BJ (cell line): ENCODE measurements at regions not wholly inside any gene's neighbourhood (a gene's known extent, or its start where the extent isn't known, plus 50 kb on each side); places are given as distances from the start of the nearest gene placed in this dataset.

Source experiments
- CTCF ChIA-PET: fragments of 350-600 bp; formaldehyde crosslinking; extraction: SDS; loops from one replicate; lab custom pipeline; 2021; ENCODE audit warnings: antibody characterized with exemption, inconsistent platforms; lab: Yijun Ruan, JAX
- POLR2A ChIA-PET: fragments of 300-600 bp; sonication (Branson Sonifier 250); formaldehyde crosslinking; extraction: SDS; loops from one replicate; lab custom pipeline; 2021; ENCODE audit warnings: antibody characterized with exemption; lab: Charles Lee
- DNase-seq: peaks from one replicate; pipeline ENCODE4 v3.0.0-alpha.2; 2011; ENCODE audit warnings: low read depth
- H3K27me3 ChIP-seq: 2 replicates; pipeline ENCODE4 v1.6.0; 2011; ENCODE audit warnings: low read length; ENCODE audit not compliant: control insufficient read depth, insufficient read depth
- H3K36me3 ChIP-seq: 2 replicates; pipeline ENCODE4 v1.5.1; 2011; ENCODE audit warnings: low read length; ENCODE audit not compliant: control insufficient read depth, insufficient read depth
- H3K4me3 ChIP-seq: 2 replicates; pipeline ENCODE4 v1.5.1; 2011; ENCODE audit warnings: low read depth, mild to moderate bottlenecking, control low read depth, low read length
- TF ChIP-seq, protein P1 (sequence below): IDR thresholded peaks from 2 replicates; pipeline ENCODE4 v1.5.1; 2011; ENCODE audit warnings: low read depth, mild to moderate bottlenecking, control low read depth, inconsistent platforms, low read length, moderate library complexity; ENCODE audit not compliant: insufficient read depth

DNA sequence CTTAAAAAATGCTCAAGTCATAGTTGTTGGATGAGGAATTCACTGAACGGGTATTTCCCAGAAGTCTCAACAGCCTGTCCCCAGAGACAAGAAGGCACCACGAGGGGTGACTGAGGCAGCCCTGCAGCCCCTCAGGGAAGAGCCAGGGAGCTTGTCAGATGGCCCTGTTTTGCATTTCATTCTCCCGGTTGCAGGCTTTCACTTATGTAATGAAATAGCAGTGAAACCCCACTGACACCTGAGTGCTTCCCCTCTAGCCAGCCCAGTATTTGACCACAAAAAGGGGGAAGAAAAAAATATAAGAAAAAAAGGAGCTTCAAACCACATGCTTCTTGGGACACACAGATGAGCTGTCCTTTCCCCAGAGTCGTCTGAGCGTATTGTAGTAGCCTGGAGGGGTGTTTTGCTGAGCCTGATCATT lies 75.3 kb upstream of the IL12B start:
- H3K36me3 ChIP-seq, result no peaks in the 10 kb centered on the region
- no peak for DNase-seq
- H3K27me3 ChIP-seq, result peaks cover 1% of the 10 kb centered on the region; the same call in 1 of the 2 replicates
- TF ChIP-seq, protein P1, sequence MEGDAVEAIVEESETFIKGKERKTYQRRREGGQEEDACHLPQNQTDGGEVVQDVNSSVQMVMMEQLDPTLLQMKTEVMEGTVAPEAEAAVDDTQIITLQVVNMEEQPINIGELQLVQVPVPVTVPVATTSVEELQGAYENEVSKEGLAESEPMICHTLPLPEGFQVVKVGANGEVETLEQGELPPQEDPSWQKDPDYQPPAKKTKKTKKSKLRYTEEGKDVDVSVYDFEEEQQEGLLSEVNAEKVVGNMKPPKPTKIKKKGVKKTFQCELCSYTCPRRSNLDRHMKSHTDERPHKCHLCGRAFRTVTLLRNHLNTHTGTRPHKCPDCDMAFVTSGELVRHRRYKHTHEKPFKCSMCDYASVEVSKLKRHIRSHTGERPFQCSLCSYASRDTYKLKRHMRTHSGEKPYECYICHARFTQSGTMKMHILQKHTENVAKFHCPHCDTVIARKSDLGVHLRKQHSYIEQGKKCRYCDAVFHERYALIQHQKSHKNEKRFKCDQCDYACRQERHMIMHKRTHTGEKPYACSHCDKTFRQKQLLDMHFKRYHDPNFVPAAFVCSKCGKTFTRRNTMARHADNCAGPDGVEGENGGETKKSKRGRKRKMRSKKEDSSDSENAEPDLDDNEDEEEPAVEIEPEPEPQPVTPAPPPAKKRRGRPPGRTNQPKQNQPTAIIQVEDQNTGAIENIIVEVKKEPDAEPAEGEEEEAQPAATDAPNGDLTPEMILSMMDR, result no peak
- POLR2A ChIA-PET, result no interaction called here
- H3K4me3 ChIP-seq, result no peak overlapping the region
- CTCF ChIA-PET, result interaction anchor here (0.6 kb wide), 1 partner anchor 623 kb away, joined by 3 read pairs; no protein-coding TSS in a partner anchor

DNA sequence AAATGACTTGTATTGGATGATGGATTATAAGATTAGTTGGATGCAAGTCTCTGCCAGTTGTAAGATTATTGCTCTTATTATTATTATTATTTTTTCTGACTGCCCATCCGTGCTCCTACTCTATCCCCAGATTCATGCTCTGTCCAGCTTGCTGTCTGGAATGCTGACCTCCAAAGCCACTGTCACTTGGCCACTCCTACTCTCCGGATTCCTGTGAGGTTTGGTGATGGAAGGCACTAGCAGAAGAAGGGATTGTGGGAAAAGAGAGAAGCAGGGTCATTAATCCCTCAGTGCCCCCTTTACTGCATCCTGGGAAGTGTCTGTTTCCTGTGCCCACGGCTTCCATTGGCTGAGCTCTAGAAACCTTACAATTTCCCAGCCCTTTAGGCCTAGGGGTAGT lies 76.3 kb upstream of the IL12B start:
- TF ChIP-seq, protein P1, result no peak
- ChIA-PET POLR2A (no interaction called here), CTCF (no interaction called here)
- Histone ChIP-seq H3K27me3 (peaks cover 1% of the 10 kb centered on the region; the same call in 1 of the 2 replicates), H3K36me3 (no peaks in the 10 kb centered on the region), H3K4me3 (no peak overlapping the region)
- DNase-seq, result no peak

GRCh38 chr5:159409801-159410200 lies 79.5 kb upstream of the IL12B start:
- H3K4me3 ChIP-seq, result no peak overlapping the region
- TF ChIP-seq, protein P1, result no peak
- no peak for DNase-seq
- no peaks in the 10 kb centered on the region for H3K36me3 ChIP-seq
- CTCF ChIA-PET, result interaction anchor here (1.4 to 3.3 kb wide), 2 partner anchors 11 to 17 kb away, joined by 3 to 9 read pairs; no protein-coding TSS in a partner anchor
- POLR2A ChIA-PET, result no interaction called here
- H3K27me3 ChIP-seq, result no peaks in the 10 kb centered on the region

DNA sequence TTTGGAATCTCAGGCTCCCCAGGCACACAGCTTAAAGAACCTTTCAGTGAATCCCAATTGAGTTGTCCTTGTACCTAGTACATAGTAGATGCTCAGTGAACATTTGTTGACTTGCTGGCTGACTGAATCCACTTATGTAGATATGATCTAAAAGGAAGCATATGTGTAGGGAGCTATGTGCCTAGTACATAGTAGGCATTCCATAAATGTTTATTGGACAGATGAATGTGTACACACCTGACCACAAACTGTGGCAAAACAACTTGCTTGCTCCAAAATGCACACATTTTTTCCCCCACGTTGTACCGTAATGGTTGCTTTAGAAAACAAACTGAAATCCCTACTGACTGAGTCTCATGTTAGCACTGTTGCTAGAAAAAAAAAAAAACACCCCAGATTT lies 80.2 kb upstream of the IL12B start:
- ChIA-PET CTCF (interaction anchor here (1.4 to 3.3 kb wide), 3 partner anchors 10 to 253 kb away, joined by 3 to 9 read pairs (median 3); no protein-coding TSS in a partner anchor), POLR2A (no interaction called here)
- DNase-seq, result no peak
- Histone ChIP-seq H3K27me3 (no peaks in the 10 kb centered on the region), H3K36me3 (no peaks in the 10 kb centered on the region), H3K4me3 (no peak overlapping the region)
- TF ChIP-seq, protein P1, result no peak

DNA sequence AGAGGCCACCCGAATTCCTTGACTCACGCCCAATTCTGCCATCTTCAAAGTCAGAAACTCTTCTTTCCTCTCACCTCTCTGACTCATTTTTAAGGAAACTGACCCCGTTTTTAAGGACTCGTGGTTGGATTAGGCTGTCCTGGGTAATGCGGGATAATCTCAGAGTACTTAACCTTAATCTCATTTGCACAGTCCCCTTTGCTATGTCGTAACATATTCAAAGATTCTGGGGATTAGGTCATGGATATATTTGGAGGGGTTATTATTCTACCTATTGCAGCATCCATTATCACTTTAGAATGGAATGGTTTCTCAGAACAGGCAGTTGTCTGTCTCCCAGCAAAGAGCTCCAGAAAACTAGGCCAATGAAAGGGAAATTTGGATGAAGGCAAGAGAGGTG lies 80.8 kb upstream of the IL12B start:
- ChIA-PET CTCF (interaction anchor here (1.4 to 3.3 kb wide), 2 partner anchors 9 to 254 kb away, joined by 3 to 9 read pairs; no protein-coding TSS in a partner anchor), POLR2A (no interaction called here)

More for the DNA sequence above, 80.8 kb upstream of the IL12B start:
- Histone ChIP-seq H3K27me3 (no peaks in the 10 kb centered on the region), H3K36me3 (no peaks in the 10 kb centered on the region), H3K4me3 (no peak overlapping the region)
- TF ChIP-seq, protein P1, result no peak
- DNase-seq, result no peak
